ENCODE measurements at regions not wholly inside any gene's neighbourhood (a gene's known extent, or its start where the extent isn't known, plus 50 kb on each side); places are given as distances from the start of the nearest gene placed in this dataset.

GRCh38 chr7:123352973-123353372, 153.2 kb upstream of the SLC13A1 start:
- TF ChIP-seq RAD21 (IDR thresholded peaks at IDR 0.05) (no peak), CTCF (IDR thresholded peaks at IDR 0.05; ENCODE audit: low read depth, low read length, missing input control) (no peak), JUND (IDR thresholded peaks at IDR 0.05) (no peak), YY1 (IDR thresholded peaks at IDR 0.05) (no peak), TAF1 (conservative IDR thresholded peaks at IDR 0.05) (no peak), FOXA1 (IDR thresholded peaks at IDR 0.05) (no peak), GABPA (IDR thresholded peaks at IDR 0.05 in 1 of 2, conservative IDR thresholded peaks at IDR 0.05 in 1 of 2) (no peak), MAX (IDR thresholded peaks at IDR 0.05) (no peak)

Measured in liver (tissue), 3 donors.